ENCODE measurements at regions not wholly inside any gene's neighbourhood (a gene's known extent, or its start where the extent isn't known, plus 50 kb on each side); places are given as distances from the start of the nearest gene placed in this dataset.

DNA sequence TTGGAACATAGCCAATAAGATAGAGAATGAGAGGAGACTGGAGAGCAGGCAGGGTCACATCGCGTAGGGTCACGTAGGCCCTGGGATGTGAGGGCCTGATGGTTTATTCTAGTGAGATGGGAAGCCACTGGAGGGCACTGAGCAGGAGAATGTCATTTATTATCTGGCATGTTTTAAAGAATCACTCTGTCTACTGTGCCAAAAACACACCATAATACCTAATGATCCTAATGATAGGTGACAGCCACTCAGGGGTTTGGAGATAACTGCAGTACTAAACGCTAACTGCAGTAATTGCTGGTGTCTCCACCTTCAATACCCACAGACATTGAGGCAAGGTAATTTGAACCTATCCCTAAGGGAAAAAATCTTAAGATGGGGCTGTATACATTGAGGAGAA lies 185.4 kb downstream of the TTLL7 start:
- no peak for DNase-seq (ENCODE audit: low read depth in 1 of 2, low spot score in 2 of 2)
- Histone ChIP-seq H3K27ac (no peak overlapping the region), H3K9me3 (replicated peaks) (no peaks in the 10 kb centered on the region)

GRCh38 chr1:83810144-83810543 lies 188.8 kb downstream of the TTLL7 start:
- Histone ChIP-seq H3K4me3 (no peak overlapping the region), H3K9me3 (replicated peaks) (no peaks in the 10 kb centered on the region), H3K36me3 (no peaks in the 10 kb centered on the region), H3K27me3 (replicated peaks) (no peaks in the 10 kb centered on the region), H3K27ac (no peak overlapping the region), H3K4me1 (replicated peaks) (no peaks in the 10 kb centered on the region)
- DNase-seq (ENCODE audit: low read depth in 1 of 2, low spot score in 2 of 2), result no peak

More for the DNA sequence above, 185.4 kb downstream of the TTLL7 start:
- no peaks in the 10 kb centered on the region for H3K36me3 ChIP-seq
- no peaks in the 10 kb centered on the region for H3K4me1 ChIP-seq (replicated peaks)
- H3K4me3 ChIP-seq, result no peak overlapping the region
- no peaks in the 10 kb centered on the region for H3K27me3 ChIP-seq (replicated peaks)

GRCh38 chr1:83808536-83808935 lies 190.4 kb downstream of the TTLL7 start:
- no peaks in the 10 kb centered on the region for H3K27me3 ChIP-seq (replicated peaks)
- H3K9me3 ChIP-seq (replicated peaks), result no peaks in the 10 kb centered on the region
- H3K27ac ChIP-seq, result no peak overlapping the region
- no peaks in the 10 kb centered on the region for H3K36me3 ChIP-seq
- H3K4me3 ChIP-seq, result no peak overlapping the region
- no peaks in the 10 kb centered on the region for H3K4me1 ChIP-seq (replicated peaks)
- no peak for DNase-seq (ENCODE audit: low read depth in 1 of 2, low spot score in 2 of 2)

- Histone ChIP-seq H3K4me1 (replicated peaks) (no peaks in the 10 kb centered on the region), H3K27me3 (replicated peaks) (no peaks in the 10 kb centered on the region), H3K9me3 (replicated peaks) (no peaks in the 10 kb centered on the region), H3K36me3 (no peaks in the 10 kb centered on the region), H3K27ac (no peak overlapping the region), H3K4me3 (no peak overlapping the region)
- no peak for DNase-seq (ENCODE audit: low read depth in 1 of 2, low spot score in 2 of 2)
These were observed 191.1 kb downstream of the TTLL7 start for GRCh38 chr1:83807821-83808220.

GRCh38 chr1:83807231-83807630 lies 191.7 kb downstream of the TTLL7 start:
- no peaks in the 10 kb centered on the region for H3K27me3 ChIP-seq (replicated peaks)
- no peak for DNase-seq (ENCODE audit: low read depth in 1 of 2, low spot score in 2 of 2)
- no peaks in the 10 kb centered on the region for H3K36me3 ChIP-seq
- H3K4me1 ChIP-seq (replicated peaks), result no peaks in the 10 kb centered on the region
- H3K9me3 ChIP-seq (replicated peaks), result no peaks in the 10 kb centered on the region
- no peak overlapping the region for H3K4me3 ChIP-seq
- H3K27ac ChIP-seq, result no peak overlapping the region

GRCh38 chr1:83805921-83806320 lies 193.0 kb downstream of the TTLL7 start:
- Histone ChIP-seq H3K36me3 (no peaks in the 10 kb centered on the region), H3K9me3 (replicated peaks) (no peaks in the 10 kb centered on the region), H3K4me3 (no peak overlapping the region), H3K27me3 (replicated peaks) (no peaks in the 10 kb centered on the region), H3K27ac (no peak overlapping the region), H3K4me1 (replicated peaks) (no peaks in the 10 kb centered on the region)
- DNase-seq (ENCODE audit: low read depth in 1 of 2, low spot score in 2 of 2), result no peak

- no peaks in the 10 kb centered on the region for H3K36me3 ChIP-seq
- H3K27me3 ChIP-seq (replicated peaks), result no peaks in the 10 kb centered on the region
- H3K4me1 ChIP-seq (replicated peaks), result no peaks in the 10 kb centered on the region
- H3K4me3 ChIP-seq, result no peak overlapping the region
- H3K27ac ChIP-seq, result no peak overlapping the region
- no peak for DNase-seq (ENCODE audit: low read depth in 1 of 2, low spot score in 2 of 2)
- H3K9me3 ChIP-seq (replicated peaks), result no peaks in the 10 kb centered on the region
These were observed 196.3 kb downstream of the TTLL7 start for GRCh38 chr1:83802460-83803152.

DNA sequence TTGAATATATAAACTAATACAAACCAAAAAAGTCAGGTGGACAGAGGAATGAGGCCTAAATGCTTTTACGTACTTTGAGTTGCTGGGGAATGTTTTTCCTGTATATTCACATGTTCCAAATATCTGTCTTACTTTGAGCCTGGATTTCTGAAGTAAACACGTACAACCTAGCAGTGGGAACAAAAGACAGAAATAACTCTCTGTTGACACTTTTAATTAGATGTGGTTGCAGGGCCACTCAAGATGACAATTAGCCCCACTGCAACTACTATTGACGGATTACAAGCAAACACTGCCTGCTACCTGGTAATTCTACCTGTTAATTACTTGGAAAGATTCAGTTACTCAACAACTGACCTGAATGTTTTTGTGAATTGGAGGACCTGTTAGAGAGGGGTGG lies 196.9 kb downstream of the TTLL7 start:
- no peak for DNase-seq (ENCODE audit: low read depth in 1 of 2, low spot score in 2 of 2)
- no peaks in the 10 kb centered on the region for H3K4me1 ChIP-seq (replicated peaks)
- H3K36me3 ChIP-seq, result no peaks in the 10 kb centered on the region
- H3K27me3 ChIP-seq (replicated peaks), result no peaks in the 10 kb centered on the region
- H3K9me3 ChIP-seq (replicated peaks), result no peaks in the 10 kb centered on the region
- no peak overlapping the region for H3K27ac ChIP-seq
- H3K4me3 ChIP-seq, result no peak overlapping the region

GRCh38 chr1:83800066-83800465 lies 198.9 kb downstream of the TTLL7 start:
- no peaks in the 10 kb centered on the region for H3K4me1 ChIP-seq (replicated peaks)
- no peak overlapping the region for H3K27ac ChIP-seq
- H3K9me3 ChIP-seq (replicated peaks), result no peaks in the 10 kb centered on the region
- H3K27me3 ChIP-seq (replicated peaks), result no peaks in the 10 kb centered on the region
- H3K36me3 ChIP-seq, result no peaks in the 10 kb centered on the region
- no peak overlapping the region for H3K4me3 ChIP-seq
- no peak for DNase-seq (ENCODE audit: low read depth in 1 of 2, low spot score in 2 of 2)

GRCh38 chr1:83799594-83799993 lies 199.3 kb downstream of the TTLL7 start:
- Histone ChIP-seq H3K27ac (no peak overlapping the region), H3K36me3 (no peaks in the 10 kb centered on the region), H3K9me3 (replicated peaks) (no peaks in the 10 kb centered on the region), H3K4me3 (no peak overlapping the region), H3K4me1 (replicated peaks) (no peaks in the 10 kb centered on the region), H3K27me3 (replicated peaks) (no peaks in the 10 kb centered on the region)
- DNase-seq (ENCODE audit: low read depth in 1 of 2, low spot score in 2 of 2), result no peak

DNA sequence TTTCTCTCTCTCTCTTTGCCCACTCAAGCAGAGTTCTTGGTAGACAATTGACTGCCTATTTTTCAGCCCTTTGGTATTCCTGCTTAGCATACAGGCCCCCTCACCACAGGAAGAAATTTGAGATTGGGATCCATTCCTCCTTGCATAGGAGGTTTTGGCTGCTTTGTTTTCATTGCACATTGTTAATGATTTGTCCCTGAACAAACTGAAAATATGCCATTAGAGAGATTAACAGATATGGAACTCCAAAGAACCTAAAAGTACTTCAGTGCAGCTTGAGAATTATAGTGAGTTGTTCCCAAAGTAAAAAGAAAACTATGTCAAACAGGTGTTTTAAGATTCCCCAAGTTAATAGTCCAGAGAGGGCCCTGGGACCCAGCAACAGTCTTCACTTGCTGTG lies 200.0 kb downstream of the TTLL7 start:
- Histone ChIP-seq H3K36me3 (no peaks in the 10 kb centered on the region), H3K27ac (no peak overlapping the region), H3K27me3 (replicated peaks) (no peaks in the 10 kb centered on the region), H3K4me1 (replicated peaks) (no peaks in the 10 kb centered on the region), H3K4me3 (no peak overlapping the region), H3K9me3 (replicated peaks) (no peaks in the 10 kb centered on the region)
- DNase-seq (ENCODE audit: low read depth in 1 of 2, low spot score in 2 of 2), result no peak

DNA sequence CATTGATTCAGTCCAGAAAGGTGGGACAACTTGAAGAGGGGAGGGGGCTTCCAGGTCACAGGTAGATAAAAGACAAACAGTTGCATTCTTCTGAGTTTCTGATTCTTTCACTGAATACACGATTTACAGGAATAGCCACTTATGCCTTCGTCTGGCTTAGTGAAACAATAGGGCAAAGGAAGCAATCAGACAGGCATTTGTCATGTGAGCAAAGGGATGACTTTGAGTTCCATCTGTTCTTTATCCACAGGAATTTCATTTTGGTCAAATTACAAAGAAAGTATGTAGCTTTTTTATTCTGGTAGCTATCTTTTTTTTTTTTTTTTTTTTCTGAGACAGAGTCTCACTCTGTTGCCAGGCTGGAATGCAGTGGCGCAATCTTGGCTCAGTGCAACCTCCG lies 202.5 kb downstream of the TTLL7 start:
- Histone ChIP-seq H3K27me3 (replicated peaks) (no peaks in the 10 kb centered on the region), H3K27ac (no peak overlapping the region), H3K36me3 (no peaks in the 10 kb centered on the region), H3K9me3 (replicated peaks) (no peaks in the 10 kb centered on the region), H3K4me3 (no peak overlapping the region), H3K4me1 (replicated peaks) (no peaks in the 10 kb centered on the region)
- DNase-seq (ENCODE audit: low read depth in 1 of 2, low spot score in 2 of 2), result no peak

GRCh38 chr1:83794384-83794783 lies 204.5 kb downstream of the TTLL7 start:
- Histone ChIP-seq H3K4me1 (replicated peaks) (no peaks in the 10 kb centered on the region), H3K4me3 (no peak overlapping the region), H3K36me3 (no peaks in the 10 kb centered on the region), H3K9me3 (replicated peaks) (no peaks in the 10 kb centered on the region), H3K27me3 (replicated peaks) (no peaks in the 10 kb centered on the region), H3K27ac (no peak overlapping the region)
- no peak for DNase-seq (ENCODE audit: low read depth in 1 of 2, low spot score in 2 of 2)

GRCh38 chr1:83791821-83792437 lies 207.0 kb downstream of the TTLL7 start:
- H3K4me3 ChIP-seq, result no peak overlapping the region
- no peaks in the 10 kb centered on the region for H3K9me3 ChIP-seq (replicated peaks)
- no peak for DNase-seq (ENCODE audit: low read depth in 1 of 2, low spot score in 2 of 2)
- H3K4me1 ChIP-seq (replicated peaks), result no peaks in the 10 kb centered on the region
- H3K27ac ChIP-seq, result no peak overlapping the region
- no peaks in the 10 kb centered on the region; the same call in 1 of the 2 replicates for H3K27me3 ChIP-seq (replicated peaks)
- H3K36me3 ChIP-seq, result no peaks in the 10 kb centered on the region

DNA sequence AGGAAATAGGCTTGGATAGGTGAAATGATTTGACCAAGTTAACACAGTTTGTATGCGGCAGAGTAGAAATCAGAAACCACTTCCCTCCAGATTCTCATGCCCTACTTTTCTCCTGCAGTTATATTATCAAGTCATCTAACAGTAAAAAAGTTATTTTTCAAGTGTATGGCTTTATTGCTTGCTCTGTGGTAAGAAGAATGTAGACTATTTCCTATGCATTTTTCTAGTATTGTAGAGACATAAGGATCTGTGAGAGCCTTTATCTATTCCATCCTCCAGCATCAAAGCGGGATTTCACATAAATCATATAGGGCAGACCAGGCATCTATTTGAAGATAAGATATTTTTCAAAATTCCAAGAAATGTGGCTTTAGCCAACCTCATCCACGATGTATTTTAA lies 208.5 kb downstream of the TTLL7 start:
- H3K9me3 ChIP-seq (replicated peaks), result no peaks in the 10 kb centered on the region
- DNase-seq (ENCODE audit: low read depth in 1 of 2, low spot score in 2 of 2), result no peak
- H3K27me3 ChIP-seq (replicated peaks), result no peaks in the 10 kb centered on the region; the same call in 1 of the 2 replicates
- H3K36me3 ChIP-seq, result no peaks in the 10 kb centered on the region
- H3K4me1 ChIP-seq (replicated peaks), result no peaks in the 10 kb centered on the region
- H3K4me3 ChIP-seq, result no peak overlapping the region
- no peak overlapping the region for H3K27ac ChIP-seq
